AG10803 (cell line): ENCODE measurements at regions not wholly inside any gene's neighbourhood (a gene's known extent, or its start where the extent isn't known, plus 50 kb on each side); places are given as distances from the start of the nearest gene placed in this dataset.

Source experiments
- DNase-seq: peaks from one replicate; pipeline ENCODE4 v3.0.0; 2010; ENCODE audit warnings: low read depth
- H3K4me3 ChIP-seq: 2 replicates; pipeline ENCODE4 v1.5.1; 2011; ENCODE audit warnings: mild to moderate bottlenecking, low read length, control low read depth
- CTCF ChIP-seq: conservative IDR thresholded peaks from 2 replicates; pipeline ENCODE4 v1.5.1; 2011; ENCODE audit warnings: mild to moderate bottlenecking, low read length, control low read depth, inconsistent platforms

GRCh38 chr9:79977074-79977435 lies 405.3 kb downstream of the TLE4 start:
- no peak for TF ChIP-seq CTCF
- no peak for DNase-seq
- no peak overlapping the region for H3K4me3 ChIP-seq

- no peak overlapping the region for H3K4me3 ChIP-seq
- TF ChIP-seq CTCF: no peak
- DNase-seq: no peak
Observed at GRCh38 chr9:79976257-79977073, 404.7 kb downstream of the TLE4 start.

GRCh38 chr9:79975621-79976256 lies 404.0 kb downstream of the TLE4 start:
- TF ChIP-seq CTCF: no peak
- no peak for DNase-seq
- no peak overlapping the region for H3K4me3 ChIP-seq

GRCh38 chr9:79974806-79975422 lies 403.1 kb downstream of the TLE4 start:
- no peak overlapping the region for H3K4me3 ChIP-seq
- TF ChIP-seq CTCF: no peak
- no peak for DNase-seq

GRCh38 chr9:79973627-79974026 lies 401.9 kb downstream of the TLE4 start:
- no peak overlapping the region for H3K4me3 ChIP-seq
- no peak for DNase-seq
- no peak for TF ChIP-seq CTCF

- DNase-seq: no peak
- no peak for TF ChIP-seq CTCF
- no peak overlapping the region for H3K4me3 ChIP-seq
Observed at GRCh38 chr9:79970146-79970425, 398.3 kb downstream of the TLE4 start.
